Breast epithelium (tissue), 3 donors: ENCODE measurements at regions not wholly inside any gene's neighbourhood (a gene's known extent, or its start where the extent isn't known, plus 50 kb on each side); places are given as distances from the start of the nearest gene placed in this dataset.

ENCODE experiments used
- CTCF ChIP-seq, 3 donors: fragments of 450-650 bp; IDR thresholded peaks; one replicate each; pipeline ENCODE4 v1.5.1; 2016 to 2017; ENCODE audit warnings: antibody characterized with exemption in 3 of 3, mild to moderate bottlenecking in 3 of 3, moderate library complexity in 3 of 3
- POLR2AphosphoS5 ChIP-seq, 3 donors: sonication (generic); formaldehyde crosslinking; IDR thresholded peaks; one replicate each; pipeline ENCODE4 v1.6.1; 2017; ENCODE audit warnings: antibody characterized with exemption in 3 of 3

- no peak for TF ChIP-seq CTCF (IDR thresholded peaks at IDR 0.05)
- no peak for TF ChIP-seq POLR2AphosphoS5 (IDR thresholded peaks at IDR 0.05)
These were observed 54.7 kb downstream of the PTPRS start for GRCh38 chr19:5285955-5286354.
